GM19438 (cell line): ENCODE measurements at regions not wholly inside any gene's neighbourhood (a gene's known extent, or its start where the extent isn't known, plus 50 kb on each side); places are given as distances from the start of the nearest gene placed in this dataset.
"Not testable (repeated sequence)": the region's sequence is repeated elsewhere in the genome, so short reads cannot be mapped to it uniquely, and the experiment has no call there.

Experiments
- ATAC-seq: cut with Tn5 transposase; IDR thresholded peaks from one replicate; pipeline ENCODE4 v1.9.1; 2021; ENCODE audit warnings: low read depth; ENCODE audit not compliant: unreplicated experiment

DNA sequence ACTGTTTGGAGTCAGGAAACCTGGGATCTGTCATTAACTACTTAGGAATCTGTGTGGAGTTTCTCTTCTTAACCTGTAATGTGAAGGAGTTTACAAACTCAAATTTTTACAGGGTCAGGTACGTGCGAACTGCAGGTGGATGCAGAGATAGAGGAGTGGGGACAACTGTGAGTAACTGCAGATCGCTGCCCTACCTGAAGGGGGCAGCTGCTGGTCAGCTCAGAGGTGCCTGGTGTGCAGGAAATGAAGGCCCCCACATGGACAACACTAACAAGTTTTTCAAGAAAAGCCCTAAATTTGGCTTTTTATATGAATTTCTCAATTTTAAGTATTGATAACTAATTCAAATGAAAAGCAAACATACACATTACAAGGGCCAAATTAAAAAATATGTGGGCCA is 380.0 kb downstream of the REEP3 start:
- ATAC-seq = no peak

DNA sequence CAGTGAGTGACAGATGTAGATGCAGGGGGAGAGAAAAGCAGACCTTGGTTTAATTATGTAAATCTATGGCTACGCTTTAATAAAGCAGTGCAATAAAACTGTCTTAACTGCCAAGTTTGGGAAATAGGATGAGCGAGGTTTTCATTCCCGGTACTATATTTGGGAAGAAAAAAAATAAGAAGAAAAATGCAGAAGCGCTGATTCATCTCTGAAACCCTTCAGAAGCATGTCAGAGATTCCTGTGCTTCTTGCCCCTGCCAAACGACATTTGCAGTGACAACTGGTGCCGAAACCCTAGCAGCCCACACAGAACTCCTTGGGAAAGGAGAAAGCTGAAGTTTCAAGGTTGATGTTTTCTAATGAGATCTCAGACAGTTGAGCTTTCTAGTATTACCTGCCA is 380.7 kb downstream of the REEP3 start:
- no peak for ATAC-seq

DNA sequence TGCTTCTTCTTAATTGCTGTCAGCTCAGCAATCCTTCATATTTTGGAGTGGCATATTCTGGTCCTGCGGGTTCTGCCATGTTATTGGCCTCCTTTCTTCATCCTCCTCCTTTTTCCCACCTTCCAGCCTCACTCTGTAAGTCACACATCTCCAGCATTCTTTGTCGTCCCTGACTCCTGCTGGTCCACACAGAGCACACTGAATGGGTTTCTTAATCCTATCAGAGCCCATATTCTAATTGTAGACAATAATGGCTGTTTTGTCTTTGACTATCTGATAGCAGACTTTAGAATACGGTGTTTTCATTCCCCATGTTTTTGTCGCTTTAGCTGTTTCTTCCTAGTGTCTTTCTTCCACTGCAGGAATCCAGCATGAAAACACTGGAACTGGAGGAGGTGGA is 389.6 kb downstream of the REEP3 start:
- no peak for ATAC-seq

GRCh38 chr10:63915240-63915639 is 394.0 kb downstream of the REEP3 start:
- ATAC-seq = no peak

- ATAC-seq = no peak
These were observed 396.2 kb downstream of the REEP3 start for GRCh38 chr10:63917363-63917762.

DNA sequence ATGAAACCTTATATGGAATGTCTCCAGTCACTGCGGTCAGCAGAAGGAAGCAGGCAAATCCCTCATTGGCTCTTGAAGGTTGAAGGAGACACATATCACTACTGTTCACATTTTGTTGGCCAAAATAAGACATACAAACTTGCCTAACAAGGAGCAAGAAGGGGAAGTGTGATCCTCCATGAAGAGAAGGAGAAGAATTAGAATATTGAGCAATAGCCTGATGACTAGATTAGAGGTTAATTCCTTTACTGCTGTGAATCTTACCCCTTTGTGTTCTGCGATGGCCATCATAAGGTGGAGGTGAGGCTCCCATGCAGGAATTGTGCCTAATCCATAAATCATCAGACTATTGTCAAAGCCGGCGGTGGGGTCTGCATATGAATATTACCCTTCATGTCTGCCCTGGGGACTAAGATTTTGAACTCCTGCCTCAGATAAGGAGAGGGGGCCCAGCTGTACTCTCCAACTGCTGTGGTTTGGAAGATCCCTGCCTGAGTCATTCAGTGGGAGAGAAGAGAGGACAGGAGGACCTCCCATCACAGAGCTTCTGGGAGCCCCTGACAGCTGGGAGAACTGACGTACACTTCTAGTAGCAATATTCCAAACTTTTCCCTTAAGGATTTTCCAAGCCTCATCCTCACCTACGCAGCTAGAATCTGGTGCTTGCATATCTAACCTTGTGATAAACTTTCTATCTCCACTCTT is 398.5 kb downstream of the REEP3 start:
- no peak for ATAC-seq

GRCh38 chr10:63920926-63921325 is 399.7 kb downstream of the REEP3 start:
- no peak for ATAC-seq

DNA sequence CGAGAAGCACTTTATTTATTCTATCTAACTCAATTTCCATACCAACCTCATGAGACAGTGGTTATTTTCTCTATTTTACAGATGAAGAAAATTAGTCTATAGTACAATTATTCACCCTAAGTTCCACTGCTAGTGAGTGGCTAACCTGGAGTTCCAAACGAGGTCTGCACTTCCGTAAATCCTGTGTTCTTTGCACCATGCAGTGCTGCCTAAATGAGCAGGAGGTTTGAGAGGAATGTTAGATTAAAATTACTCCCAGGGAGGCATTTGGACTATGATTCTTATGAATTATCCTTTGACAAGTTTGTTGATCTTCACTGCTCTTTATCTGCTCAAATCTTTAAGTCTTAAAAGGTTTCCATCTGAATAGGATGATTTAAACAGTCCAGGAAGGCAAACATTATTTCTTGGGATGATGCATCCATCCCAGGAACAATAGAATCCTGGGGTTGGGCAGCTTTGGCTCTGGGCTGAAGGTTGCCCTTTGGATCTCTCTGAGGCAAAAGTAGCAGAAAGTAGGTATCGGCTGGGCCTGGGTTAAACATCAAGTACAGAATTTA is 400.8 kb downstream of the REEP3 start:
- ATAC-seq = no peak

- no peak for ATAC-seq
These were observed 401.5 kb downstream of the REEP3 start for GRCh38 chr10:63922468-63923284.

DNA sequence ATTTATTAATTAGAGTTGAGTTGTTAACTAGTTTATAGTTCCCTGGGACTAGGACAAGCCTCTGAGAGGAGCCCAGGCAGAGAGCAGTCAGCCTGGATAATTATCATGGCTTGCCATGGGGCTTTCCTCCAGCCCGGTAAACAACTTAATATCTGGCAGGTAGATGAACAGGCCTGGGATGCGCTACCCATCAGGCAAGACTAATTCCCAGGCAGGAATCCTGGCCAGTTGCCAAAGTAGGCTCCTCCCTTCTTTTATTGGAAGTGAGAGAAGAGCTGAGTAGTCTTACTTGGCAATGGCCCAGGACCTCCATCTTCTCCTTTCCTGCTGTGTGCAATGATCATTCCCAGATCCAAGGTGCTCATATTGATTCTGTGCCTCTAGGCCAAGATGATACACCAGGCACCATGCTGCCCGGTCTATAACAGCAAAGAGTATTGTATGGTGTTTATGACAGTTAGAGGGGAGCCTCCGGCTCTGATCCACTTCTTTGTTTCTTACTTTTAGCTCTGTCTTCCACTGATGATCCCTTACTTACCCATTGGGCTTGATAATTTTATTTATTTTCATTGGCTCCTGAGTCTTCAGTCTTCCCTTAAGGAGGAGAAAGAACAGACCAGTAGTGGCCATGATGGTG is 408.7 kb downstream of the REEP3 start:
- no peak for ATAC-seq

GRCh38 chr10:63930584-63930983 is 409.4 kb downstream of the REEP3 start:
- no peak for ATAC-seq

DNA sequence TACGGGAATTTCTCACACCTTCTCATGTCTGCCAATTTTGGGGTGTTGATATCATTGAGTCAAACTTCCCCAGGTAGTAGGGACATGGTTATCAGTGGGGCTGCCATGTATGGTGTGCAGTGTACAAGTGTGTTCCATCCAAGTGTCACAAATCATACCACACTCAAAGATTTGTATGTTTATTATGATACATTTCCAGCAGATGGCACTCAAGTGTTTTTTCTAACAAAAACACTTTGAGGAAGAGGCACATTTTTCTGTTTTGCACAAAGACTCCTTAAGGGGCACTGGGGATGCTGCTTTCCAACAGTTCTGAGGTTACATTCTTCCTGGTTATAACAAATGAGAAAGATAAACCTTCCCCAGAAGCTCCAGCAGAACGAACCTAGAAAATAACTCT is 414.5 kb downstream of the REEP3 start:
- no peak for ATAC-seq

DNA sequence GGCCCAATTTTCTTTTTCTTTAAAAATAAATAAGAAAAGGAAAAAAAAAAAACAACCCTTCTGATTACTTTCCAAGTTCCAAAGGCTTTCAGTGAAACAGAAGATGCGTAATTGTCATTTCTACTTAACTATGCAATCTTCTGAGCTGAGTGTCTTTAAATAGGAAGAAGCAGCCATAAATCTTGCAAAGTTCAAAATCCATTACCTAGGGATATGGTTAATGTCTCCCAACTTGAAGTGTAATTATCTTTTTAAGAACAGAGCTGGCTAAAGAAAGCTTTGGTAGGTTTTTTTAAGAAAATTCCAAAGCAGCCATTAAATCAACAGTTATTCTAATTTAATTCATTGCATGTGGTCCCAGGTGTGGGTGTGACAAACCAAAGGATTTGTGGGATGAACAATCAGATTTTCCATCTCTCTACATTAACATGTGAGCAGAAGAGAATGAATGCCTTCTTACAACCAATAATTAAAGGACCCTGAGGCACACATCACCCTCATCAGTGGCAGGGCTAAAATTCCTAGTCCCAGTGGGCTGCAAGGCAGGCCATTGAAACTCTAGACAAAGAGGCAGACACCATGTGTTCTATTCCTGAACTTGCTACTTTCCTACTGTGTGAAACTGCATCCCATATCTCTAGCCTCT is 419.2 kb downstream of the REEP3 start:
- no peak for ATAC-seq

- no peak for ATAC-seq
These were observed 443.2 kb downstream of the REEP3 start for GRCh38 chr10:63964406-63964805.

DNA sequence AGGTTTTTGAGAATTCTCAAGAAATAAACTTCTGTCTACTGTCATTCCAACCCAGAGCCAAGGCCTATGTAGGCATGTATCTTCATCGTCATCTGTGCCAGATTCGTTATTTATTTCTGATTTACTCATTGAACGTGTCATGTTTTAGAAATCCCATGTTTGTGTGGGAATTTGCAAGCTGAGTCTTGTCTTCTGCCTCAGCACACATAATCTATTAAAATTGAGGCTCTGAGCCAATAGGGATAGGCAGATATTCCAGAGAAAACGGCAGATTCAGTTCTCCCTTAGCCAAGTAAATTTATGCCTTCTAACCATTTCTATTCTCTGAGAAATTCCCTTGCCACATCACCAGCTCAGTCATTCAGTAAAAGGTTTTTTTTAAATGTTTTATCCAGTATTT is 444.6 kb downstream of the REEP3 start:
- no peak for ATAC-seq

DNA sequence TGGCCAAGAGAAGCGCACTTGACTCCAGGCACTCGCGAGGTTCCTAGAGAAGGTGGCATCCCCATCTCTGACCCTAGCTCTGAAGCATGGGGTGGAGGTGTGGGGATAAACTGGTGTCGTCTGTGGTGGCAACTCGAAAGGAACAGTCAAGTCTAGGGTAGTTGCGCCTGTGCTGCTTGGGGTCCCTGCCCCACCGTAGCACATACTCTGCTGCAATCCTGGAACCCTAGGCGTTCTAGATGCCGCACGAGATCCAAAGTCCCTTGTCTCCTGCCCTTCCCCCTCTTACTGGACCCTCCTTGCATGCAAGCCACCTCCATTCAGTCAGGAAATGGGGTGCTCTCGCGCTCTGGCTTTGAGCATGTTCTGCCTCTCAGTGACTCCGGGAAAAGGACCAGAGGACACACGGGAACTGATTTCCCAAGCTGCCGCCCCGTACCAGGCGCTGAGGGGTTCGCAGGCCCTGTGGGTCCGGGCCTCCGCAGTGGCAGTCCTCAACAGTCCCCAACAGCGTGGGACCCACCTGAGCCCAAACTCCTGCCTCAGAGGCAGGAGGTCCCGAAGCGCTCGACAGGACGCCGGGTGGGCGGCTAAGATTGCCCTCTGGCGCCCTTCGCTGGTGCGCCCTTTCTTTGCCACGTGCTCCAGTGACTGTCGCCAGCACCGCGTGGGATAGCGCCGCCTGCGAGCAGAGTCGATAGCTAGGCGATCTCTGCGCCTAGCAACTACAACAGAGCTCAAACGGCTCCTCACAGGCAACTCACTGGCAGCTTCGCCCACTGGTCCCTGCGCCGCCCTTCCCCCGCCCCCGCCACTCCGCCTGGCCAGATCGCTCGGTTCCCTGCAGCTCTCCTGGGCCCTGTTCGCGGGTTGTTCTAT is 452.0 kb downstream of the REEP3 start:
- no peak for ATAC-seq

DNA sequence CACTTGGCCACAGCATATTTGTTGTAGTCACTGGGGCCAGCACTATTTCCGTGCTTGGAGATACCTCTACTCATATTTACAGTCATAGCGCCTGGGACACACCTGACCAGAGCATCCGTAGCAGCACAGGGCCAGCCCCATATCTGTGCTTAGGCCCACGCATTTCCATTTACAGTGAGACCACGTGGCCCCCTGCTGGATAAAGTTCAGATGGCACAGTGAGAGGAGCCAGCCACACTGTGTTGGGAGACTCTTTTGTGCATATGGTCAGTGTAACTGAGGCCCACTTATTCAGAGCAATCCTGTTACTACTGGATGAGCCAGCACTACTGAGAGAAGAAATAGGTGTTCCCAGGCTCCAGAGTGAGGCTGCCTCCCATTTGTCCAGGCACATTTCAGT is 455.3 kb downstream of the REEP3 start:
- ATAC-seq = peak; percentile 96

DNA sequence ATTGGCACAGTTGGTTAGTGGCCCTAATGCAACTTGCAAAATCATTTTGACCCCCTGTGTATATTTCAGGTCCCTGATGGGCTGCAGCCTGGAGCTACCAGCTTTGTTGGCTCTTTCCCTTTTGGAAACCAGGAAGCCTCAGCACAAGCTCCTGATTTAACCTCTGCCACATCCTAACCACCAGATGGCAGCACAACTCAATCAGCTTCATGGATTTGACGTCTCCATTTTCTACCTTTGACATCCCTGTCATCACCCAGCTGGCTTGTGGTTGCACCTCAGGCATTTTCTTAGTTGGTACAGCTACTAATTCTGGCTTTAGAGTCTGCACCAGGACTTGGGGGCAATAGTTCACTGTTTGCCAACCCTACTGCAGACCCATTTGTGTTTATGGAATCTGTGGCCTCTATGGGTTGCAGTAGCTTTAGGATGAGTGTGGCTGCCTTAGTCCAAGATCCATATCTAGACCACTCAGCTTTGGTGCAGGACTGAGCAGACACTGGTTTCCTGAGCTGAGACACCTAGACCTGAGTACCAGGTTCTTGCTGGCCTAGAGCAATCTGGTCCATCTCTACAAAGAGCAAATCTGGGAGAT is 456.2 kb downstream of the REEP3 start:
- ATAC-seq = peak; percentile 64

DNA sequence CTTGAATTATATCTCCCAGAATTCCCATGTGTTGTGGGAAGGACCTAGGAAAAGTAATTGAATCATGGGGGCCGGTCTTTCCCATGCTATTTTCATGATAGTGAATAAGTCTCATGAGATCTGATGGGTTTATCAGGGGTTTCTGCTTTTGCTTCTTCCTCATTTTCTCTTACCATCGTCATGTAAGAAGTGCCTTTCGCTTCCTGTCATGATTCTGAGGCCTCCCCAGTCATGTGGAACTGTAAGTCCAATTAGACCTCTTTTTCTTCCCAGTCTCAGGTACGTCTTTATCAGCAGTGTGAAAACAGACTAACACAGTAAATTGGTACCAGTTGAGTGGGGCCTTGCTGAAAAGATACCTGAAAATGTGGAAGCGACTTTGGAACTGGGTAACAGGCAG is 459.7 kb downstream of the REEP3 start:
- not testable (repeated sequence) for ATAC-seq
